Stimulated activated CD8-positive, alpha-beta memory T cell treated with anti-CD3 and anti-CD28 coated beads, Interleukin-15, amount 100 ng/mL, for 48 hours (primary cell): ENCODE measurements at regions not wholly inside any gene's neighbourhood (a gene's known extent, or its start where the extent isn't known, plus 50 kb on each side); places are given as distances from the start of the nearest gene placed in this dataset.

Experiments used
- DNase-seq, 2 donors: peaks; one replicate each; pipeline ENCODE4 v3.0.0-alpha.2; 2020; ENCODE audit warnings: low read depth in 2 of 2

DNA sequence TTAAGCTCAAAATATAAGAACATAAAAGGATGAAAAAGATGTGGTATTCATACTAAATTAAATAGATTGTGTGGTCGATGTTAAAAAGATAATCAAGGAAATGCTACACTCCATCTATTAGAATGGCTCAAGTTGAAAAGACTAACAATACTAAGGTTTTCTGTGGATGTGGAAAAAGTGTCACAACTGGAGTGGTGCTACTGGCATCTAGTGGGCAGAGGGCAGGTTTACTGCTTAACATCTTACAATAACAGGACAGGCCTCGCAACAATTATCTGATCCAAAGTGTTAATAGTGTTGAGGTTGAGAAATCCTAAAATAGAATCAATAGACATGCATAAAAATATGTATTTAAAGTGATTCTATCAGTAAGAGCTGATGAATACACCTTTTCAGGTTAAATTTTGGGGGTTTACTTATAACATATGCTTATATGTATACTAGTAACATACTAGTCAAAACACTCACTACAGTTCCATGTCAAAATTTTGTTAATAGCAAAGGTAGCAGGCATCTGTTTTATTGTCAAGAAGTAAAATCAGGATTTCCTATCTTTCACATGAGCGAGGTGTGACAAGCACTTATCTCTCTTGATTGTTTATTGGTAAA, 91.5 kb upstream of the TMEFF2 start:
- no peak for DNase-seq

DNA sequence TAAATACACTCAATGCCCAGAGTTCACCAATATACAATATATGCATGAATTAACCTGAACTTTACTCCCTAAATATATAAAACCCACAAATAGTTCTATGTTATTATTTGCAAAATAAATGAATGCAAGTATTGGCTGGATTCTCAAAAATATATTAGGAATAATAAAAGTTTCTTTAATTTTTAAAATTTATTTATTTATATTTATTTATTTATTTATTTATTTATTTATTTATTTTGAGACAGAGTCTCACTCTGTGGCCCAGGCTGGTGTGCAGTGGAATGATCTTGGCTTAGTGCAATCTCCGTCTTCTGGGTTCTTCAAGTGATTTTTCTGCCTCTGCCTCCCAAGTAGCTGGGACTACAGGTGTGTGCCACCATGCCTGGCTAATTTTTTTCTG, 88.7 kb upstream of the TMEFF2 start:
- no peak for DNase-seq

DNA sequence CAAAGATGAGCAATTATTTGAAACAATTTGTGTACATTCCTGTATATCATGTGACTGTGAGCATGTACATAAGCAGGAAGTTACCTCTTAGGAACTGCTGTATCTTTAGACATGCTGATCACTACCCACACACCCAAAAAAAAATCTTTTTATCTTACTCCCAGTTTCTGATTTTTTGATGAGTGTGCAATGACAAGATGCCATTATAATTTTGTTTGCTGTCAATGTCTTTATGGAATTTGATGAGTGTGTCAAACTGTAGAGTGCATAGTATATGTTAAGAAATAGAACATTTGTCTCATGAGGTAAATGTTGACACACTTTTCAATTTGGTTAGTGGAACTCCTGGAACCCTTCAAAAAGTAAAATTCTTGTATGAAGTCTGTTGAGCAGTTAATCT, 84.0 kb upstream of the TMEFF2 start:
- no peak for DNase-seq

DNA sequence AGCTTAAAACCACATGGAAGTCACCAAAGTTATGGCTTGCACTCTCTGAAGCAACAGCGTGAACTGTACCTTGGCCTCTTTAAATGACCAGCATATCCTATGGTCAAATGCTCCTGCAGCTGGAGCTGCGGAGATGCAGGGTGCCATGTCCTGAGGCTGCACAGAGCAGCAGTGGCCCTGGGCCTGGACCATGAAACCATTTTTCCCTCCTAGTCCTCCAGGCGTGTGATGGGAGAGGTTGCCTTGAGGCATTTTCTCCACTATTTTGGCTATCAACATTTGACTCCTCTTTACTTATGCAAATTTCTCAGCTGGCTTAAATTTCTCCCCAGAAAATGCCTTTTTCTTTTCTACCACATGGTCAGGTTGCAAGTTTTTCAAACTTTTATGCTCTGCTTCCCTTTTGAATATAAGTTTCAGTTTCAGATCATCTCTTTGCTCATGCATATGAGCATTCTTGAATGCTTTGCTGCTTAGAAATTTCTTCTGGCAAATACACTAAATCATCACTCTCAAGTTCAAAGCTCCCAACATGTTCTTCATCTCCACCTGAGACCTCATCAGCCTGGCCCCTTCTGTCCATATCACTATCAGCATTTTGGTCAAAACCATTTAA, 82.9 kb upstream of the TMEFF2 start:
- no peak for DNase-seq

DNA sequence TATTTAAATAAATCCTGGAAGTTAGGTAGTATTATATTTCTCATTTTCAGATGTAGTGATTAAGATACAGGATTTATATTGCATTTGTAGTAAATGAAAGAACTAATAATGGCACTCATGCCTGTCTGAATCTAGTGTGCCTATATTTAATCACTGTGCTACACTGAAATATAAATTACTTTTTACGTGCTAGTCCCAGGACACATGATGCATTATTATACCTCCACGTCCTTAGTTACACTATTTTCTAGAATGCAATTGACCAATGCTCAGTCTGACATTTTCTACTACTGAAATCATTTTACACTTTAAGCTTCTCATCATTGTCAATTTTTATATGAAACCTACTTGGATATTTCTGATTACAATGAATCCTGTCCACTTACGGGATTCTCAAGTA, 80.9 kb upstream of the TMEFF2 start:
- no peak for DNase-seq

DNA sequence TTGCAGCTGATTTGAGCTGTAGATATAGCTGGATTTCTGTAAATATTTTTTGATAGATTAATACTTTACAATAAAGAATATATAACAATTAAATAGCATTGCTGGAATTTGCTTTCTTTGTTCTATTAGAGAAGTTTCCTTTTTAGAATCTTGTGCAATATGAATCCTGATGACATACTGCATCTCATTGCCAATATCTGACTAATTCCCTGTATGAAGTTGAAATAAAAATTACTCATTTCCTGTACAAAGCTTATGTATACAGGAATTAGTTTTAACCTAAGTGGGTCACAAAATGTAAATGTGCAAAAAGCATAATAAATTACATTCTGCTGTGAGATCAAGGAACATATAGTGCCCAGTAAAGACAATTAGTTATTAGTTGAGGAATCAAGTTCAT, 72.8 kb upstream of the TMEFF2 start:
- no peak for DNase-seq

DNA sequence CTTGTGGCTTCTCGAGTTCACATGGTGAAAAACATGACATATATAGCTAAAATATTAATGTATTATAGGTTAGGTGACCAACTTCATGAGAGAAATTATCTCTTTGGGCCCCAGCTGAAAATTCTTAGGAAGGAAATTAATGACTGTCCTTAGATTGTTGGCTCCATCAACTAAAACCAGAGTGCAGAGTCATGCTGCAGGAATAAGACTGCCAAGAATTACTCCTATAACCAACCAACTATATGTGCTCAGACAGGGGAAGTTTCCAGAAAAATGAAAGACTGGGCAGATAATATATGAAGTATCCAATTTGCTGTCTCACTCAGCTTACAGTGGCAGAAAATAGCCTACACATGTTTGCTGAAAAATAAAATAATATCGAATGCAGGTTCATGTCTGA, 71.0 kb upstream of the TMEFF2 start:
- DNase-seq, result no peak

DNA sequence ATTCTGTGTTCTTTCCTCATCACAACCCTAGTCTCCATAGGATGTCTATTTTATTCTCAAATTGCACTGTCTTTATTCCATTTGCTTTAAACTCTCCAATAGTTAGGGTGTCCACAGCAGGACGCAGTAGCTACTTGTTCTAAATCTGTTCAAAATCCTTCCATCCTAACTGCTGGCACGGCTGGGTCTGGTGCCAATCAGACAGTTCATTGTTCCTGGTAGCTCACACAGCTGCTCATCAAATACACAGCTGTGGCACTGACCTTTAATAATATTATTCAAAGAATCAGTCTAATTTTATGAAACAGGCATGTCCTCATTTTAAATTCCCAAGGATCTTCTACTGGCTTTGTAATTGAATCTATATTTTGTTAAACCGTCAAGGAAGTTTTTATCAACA, 59.7 kb upstream of the TMEFF2 start:
- DNase-seq, result no peak

DNA sequence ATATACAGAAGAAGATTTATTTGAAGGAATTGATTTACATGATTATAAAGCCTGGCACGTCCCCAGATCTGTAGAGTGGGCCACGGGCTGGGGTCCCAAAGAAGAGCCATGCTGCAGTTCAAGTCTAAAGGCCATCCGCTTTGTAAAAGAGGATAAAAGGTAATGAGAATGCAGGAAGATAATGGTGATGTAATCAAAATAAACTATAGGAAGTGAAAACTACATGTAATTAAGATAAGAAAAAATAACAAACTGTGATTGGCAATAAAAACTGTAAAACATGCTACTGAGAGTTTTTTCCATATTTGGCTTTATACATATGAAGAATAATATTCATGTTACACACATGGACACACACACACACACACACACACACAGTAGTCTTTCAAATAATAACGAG, 59.0 kb upstream of the TMEFF2 start:
- DNase-seq, result no peak

DNA sequence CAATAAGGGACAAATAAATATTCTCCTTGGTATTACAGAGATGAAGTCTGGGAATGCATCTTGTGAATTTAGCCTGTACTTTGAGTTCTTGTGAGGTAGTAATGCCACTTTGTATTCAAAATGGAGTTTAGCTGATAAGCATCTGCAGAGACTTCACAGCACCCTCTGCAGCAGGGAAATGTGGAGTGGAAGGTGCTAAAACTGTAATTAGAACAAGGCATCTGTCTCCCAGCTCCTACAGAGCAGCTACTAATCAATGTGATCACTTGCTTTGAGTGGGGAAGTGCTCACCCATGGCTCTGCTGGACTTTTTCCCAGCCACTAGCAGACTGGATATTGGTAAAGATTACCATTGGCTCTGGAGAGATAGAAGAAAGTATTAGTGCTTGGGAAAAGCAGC, 56.2 kb upstream of the TMEFF2 start:
- no peak for DNase-seq

DNA sequence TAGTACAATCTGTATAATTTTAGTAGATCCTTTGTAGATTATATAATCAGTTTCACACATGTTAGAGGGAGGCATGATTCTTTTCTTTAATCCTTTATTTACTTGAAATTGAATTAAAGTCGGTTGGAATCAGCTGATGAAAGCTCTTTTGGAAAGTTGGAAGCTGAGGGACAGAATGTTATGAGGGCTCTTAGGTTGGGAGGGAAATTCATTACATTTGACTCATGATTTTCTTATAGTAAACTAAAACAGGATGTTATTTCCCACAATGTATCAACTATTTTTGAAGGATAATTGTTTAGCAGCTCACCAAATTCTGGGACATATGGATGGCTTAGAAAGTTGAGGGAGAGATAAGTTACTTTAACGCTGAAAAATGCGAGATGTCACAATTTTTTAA, 52.7 kb upstream of the TMEFF2 start:
- no peak for DNase-seq

DNA sequence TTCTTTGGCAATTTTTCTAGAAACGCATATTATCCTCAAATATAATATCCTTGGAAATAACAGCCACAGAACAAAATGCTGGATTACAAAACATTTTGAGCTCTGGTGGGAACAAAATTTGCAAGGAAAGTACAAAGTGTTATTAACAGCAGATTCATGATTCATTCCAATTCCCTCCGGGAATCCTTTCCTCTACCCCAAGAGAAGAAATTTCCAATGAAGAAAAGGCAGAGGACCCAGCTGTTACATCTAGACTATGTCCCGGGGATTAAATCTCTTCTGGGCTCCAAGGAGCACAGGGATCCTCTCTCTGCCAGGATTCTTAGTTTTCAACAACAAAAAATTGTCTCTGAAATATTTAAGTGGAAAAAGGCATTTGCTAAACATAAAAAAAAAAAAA, 51.6 kb upstream of the TMEFF2 start:
- no peak for DNase-seq

DNA sequence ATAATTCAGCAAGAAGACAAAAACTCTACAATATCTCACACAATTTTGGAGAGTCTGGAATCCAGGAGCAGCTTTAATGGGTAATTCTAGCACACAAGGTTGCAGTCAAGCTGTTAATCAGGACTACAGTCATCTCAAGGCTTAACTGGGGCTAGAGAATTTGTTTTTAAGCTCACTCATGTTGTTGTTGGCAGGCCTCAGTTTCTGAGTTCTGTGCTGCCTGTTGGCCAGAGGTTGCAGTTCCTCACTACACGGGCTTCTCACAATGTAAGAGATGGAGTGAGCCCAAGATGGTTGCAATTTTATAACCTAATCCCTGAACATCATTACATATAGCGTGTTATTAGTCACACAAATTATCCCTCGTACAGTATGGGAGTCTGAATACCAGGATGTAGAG, 50.6 kb upstream of the TMEFF2 start:
- no peak for DNase-seq
